Right kidney (tissue), 1 donor: ENCODE measurements at regions not wholly inside any gene's neighbourhood (a gene's known extent, or its start where the extent isn't known, plus 50 kb on each side); places are given as distances from the start of the nearest gene placed in this dataset.
A peak's percentile ranks its signal among the peaks of the same experiment; 100 is the strongest.
"Not testable (repeated sequence)": the region's sequence is repeated elsewhere in the genome, so short reads cannot be mapped to it uniquely, and the experiment has no call there.

Source experiments
- DNase-seq: peaks from one replicate; pipeline ENCODE4 v3.0.0-alpha.2; 2016

- not testable (repeated sequence) for DNase-seq
Measured at GRCh38 chr10:38362514-38362913, 268.4 kb downstream of the ZNF37A start.

GRCh38 chr10:38364073-38364472, 269.9 kb downstream of the ZNF37A start:
- not testable (repeated sequence) for DNase-seq

- not testable (repeated sequence) for DNase-seq
Measured at GRCh38 chr10:38365917-38366316, 271.8 kb downstream of the ZNF37A start.

- DNase-seq, result not testable (repeated sequence)
Measured at GRCh38 chr10:38383800-38384199, 289.7 kb downstream of the ZNF37A start.

GRCh38 chr10:38386869-38387268, 292.7 kb downstream of the ZNF37A start:
- not testable (repeated sequence) for DNase-seq

DNA sequence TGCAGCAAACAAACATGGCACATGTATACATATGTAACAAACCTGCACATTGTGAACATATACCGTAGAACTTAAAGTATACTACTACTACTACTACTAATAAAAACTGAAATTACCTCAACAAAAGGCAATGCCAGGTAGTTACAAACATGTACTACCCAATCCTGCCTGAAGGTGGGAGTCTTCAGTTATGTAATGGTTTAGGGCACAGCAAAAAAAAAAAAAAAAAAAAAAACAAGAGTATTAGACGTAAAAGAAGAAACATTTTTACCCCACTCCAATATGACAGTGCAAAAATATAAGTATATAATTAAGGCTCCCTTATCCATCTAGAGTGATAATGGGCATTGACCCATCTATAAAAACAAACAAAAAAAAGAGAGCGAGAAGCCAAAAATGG, 296.6 kb downstream of the ZNF37A start:
- not testable (repeated sequence) for DNase-seq

GRCh38 chr10:38395465-38395864, 301.3 kb downstream of the ZNF37A start:
- DNase-seq, result not testable (repeated sequence)

GRCh38 chr10:38396178-38396954, 302.2 kb downstream of the ZNF37A start:
- not testable (repeated sequence) for DNase-seq

- DNase-seq, result peak; percentile 8
Measured at GRCh38 chr10:38401565-38401964, 307.4 kb downstream of the ZNF37A start.

GRCh38 chr10:38402442-38403346, 308.6 kb downstream of the ZNF37A start:
- DNase-seq, result peak; percentile 86

GRCh38 chr10:38403347-38404117, 309.4 kb downstream of the ZNF37A start:
- DNase-seq, result peak; percentile 78

DNA sequence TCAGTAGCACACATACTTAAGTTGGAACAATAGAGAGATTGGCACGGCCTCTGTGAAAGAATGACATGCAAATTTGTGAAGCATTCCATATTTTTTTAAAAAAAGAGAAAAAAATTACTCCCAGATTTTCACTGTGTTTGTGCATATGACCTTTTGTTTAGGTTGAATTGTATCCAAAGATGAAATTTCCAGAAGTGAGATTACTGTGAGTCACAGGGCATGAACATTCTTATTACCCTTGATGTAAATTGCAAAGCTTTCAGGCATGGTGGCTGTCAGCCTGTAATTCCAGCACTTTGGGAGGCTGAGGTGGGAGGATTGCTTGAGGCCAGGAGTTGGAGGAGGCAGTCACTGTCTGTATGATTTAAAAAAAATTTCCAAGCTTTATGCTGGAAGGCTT, 329.5 kb downstream of the ZNF37A start:
- DNase-seq, result not testable (repeated sequence)

DNA sequence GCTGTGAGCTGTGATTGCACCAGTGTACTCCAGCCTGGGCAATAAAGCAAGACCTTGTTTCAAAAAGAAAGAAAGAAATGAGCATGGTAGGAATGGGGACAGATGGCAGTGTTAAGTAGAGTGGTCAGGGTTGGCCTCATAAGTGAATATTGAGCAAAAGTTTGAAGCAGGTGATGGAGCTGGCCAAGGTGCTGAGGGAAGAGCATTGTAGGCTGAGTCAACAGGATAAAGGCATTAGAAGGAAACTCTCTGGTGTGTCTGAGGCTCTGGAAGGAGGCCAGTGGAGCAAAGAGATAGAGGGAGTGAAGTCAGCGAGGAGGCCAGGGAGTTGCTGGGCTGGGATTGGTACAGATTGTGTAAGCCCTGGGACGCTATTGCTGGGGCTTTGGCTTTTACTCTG, 336.1 kb downstream of the ZNF37A start:
- DNase-seq, result not testable (repeated sequence)

DNA sequence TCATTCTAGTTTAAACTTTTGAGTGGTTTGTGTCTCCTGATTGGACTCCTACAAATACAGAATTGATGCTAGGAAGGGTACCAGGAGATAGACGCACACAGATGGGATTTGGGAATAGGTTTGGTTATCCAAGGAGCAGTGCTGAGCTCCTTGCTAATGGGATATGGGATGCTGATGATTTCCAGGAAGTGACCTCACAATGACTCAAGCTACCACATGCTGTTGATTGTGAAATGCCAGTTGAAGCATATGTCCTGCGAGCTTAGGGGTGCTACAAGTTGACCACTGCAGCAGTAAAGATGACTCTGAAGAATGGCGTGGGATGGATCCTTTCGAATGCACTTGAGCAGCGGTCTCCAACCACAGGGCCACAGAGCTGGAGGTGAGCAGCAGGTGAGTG, 343.2 kb downstream of the ZNF37A start:
- DNase-seq, result not testable (repeated sequence)

DNA sequence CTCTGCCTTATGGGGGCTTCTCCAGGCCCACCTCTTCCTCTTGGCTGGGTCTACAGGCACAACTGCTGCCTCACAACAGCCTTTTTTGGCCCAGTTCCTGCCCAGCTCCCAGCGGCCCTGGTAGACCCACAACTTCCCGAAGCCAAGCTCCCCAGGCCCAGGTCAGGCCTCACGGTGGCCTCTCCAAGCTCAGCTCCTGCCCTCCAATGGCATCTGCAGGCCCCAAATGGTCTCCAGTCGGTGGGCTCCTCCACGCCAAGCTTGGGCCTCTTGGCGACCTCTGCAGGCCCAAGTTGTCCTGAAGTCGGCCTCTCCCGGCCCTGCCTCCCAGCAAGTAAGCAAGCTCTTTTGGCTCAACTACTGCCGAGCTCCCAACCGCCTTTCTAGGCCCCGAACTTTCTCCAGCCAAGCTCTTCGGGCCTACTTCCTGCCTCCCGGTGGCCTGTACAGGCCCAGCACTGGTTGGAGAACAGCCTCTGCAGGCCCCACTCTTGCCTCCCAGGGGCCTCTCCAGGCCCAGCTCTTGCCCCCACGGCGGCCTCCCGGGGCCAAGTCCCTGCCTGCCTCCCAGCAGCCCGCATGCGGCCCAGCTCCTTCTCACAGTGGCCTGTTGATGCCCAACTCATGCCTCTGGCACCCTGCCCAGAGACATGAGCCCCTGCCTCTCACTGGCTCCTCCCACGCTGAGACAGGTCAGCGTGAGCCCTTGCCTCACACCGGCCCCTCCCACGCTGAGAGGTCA, 354.6 kb downstream of the ZNF37A start:
- DNase-seq, result not testable (repeated sequence)

- not testable (repeated sequence) for DNase-seq
Measured at GRCh38 chr10:38449618-38450017, 355.5 kb downstream of the ZNF37A start.

GRCh38 chr10:38450372-38451057, 356.4 kb downstream of the ZNF37A start:
- not testable (repeated sequence) for DNase-seq

DNA sequence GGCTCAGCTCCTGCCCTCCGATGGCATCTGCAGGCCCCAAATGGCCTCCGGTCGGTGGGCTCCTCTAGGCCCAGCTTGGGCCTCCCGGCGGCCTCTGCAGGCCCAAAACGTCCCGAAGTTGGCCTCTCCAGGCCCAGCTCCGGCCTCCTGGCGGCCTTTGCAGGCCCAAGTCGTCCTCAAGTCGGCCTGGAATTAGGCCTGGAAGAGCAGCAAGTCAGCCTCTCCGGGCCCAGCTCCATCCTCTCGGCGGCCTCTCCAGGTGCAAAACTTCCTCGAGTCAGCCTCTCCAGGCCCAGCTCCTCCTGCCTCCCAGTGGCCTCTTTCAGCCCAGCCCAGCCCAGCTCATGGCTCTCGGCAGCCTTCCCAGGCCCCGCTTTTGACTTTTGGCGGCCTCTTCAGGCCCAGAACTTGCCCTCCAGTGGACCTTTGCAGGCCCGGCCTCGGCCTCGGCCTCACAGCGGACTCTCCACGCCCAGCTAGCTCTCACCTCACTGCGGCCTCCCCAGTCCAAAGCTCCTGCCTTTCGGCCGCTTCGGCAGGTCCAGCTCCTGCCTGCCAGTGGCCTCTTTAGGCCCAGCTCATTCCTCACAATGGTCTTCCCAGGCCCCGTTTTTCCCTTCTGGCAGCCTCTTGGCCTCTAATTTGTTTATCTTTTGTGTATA, 357.3 kb downstream of the ZNF37A start:
- DNase-seq, result not testable (repeated sequence)
